GM20000 (cell line): ENCODE measurements at regions not wholly inside any gene's neighbourhood (a gene's known extent, or its start where the extent isn't known, plus 50 kb on each side); places are given as distances from the start of the nearest gene placed in this dataset.

Source experiments
- DNase-seq: peaks from one replicate; pipeline ENCODE4 v3.0.0; 2012; ENCODE audit warnings: low spot score
- TF ChIP-seq, protein P1 (sequence below): IDR thresholded peaks from 2 replicates; pipeline ENCODE4 v1.5.1; 2012; ENCODE audit warnings: mild to moderate bottlenecking, control low read depth; ENCODE audit errors: extremely low read depth, missing control alignments

DNA sequence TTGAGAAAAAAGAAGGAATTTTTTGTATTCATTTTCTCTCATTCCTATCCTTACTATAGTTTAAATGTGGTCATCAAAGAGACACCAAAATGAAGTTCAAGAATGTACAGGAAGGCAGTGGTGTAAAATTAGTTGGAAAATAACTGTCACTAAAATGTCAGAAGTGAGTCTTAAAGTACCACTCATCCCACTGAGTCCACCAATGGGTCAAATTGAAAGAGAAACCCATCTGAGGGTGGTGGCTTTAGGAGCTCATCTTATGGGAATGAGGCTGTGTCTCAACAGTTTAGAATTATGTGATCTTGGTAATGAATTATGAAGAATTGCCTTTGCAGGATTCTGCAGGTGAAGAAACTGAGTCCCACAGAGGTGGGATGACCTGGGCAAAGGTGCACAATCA is 403.5 kb downstream of the FGF9 start:
- TF ChIP-seq, protein P1, sequence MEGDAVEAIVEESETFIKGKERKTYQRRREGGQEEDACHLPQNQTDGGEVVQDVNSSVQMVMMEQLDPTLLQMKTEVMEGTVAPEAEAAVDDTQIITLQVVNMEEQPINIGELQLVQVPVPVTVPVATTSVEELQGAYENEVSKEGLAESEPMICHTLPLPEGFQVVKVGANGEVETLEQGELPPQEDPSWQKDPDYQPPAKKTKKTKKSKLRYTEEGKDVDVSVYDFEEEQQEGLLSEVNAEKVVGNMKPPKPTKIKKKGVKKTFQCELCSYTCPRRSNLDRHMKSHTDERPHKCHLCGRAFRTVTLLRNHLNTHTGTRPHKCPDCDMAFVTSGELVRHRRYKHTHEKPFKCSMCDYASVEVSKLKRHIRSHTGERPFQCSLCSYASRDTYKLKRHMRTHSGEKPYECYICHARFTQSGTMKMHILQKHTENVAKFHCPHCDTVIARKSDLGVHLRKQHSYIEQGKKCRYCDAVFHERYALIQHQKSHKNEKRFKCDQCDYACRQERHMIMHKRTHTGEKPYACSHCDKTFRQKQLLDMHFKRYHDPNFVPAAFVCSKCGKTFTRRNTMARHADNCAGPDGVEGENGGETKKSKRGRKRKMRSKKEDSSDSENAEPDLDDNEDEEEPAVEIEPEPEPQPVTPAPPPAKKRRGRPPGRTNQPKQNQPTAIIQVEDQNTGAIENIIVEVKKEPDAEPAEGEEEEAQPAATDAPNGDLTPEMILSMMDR = no peak
- DNase-seq = no peak

DNA sequence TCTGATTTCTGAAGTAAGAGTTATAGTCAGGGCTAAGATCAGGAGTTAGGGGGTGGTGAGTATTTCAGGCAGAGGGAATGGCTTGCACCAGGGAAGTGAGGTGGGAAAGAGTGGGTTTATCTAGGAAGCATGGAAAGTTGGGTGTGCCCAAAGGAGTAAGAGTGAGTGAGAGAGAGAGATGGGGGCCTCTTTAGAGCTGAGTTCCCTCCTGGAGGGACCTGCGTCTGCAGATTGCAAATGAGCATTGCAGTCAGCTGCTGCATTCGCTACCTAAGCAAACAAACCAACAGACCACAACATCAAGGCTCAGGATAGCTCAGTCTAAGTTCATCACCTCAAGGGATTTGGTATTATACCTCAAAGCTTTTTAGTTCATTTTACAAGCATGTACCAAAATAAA is 405.8 kb downstream of the FGF9 start:
- TF ChIP-seq, protein P1 = no peak
- no peak for DNase-seq

DNA sequence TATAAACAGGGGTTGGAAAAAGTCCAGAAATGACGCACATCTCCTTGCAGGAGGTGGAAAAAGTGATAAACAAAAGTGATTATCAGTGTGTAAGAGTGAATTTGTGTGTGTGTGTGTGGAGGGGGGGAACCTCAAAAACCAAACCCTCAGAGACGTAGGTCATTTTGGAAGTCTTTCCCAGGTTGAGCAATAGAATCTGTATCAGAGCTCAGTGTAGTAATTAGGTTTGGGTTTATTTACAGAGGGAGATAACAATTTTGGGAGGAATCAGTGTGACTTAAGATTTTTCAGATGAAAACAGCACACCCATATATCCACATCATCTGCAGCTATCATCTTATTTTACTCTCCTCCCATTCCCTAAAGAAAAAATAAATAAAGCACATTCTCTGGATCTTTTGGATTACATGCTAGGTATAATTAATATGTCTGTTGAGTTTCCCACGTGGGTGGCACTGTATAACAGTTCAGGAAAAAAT is 406.4 kb downstream of the FGF9 start:
- DNase-seq = no peak
- TF ChIP-seq, protein P1 = no peak

DNA sequence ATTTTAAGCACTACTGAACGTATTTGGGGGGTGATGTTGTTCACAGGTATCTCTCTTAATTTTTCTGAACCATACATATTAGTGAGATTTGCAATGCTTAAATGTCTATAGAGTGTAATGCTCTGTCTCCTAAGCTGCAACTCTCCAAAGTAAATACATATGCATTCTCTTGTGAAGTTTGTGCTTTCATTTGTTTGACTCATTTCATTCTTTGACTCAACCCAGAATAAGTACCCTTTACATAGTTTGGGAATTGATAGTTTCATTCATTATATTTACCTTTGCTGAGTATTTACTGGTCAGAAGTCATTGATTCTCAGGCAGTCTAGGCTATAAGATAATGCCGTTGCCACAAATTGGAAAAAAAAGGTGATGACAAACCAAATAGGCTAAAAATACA is 406.9 kb downstream of the FGF9 start:
- TF ChIP-seq, protein P1 = no peak
- no peak for DNase-seq

DNA sequence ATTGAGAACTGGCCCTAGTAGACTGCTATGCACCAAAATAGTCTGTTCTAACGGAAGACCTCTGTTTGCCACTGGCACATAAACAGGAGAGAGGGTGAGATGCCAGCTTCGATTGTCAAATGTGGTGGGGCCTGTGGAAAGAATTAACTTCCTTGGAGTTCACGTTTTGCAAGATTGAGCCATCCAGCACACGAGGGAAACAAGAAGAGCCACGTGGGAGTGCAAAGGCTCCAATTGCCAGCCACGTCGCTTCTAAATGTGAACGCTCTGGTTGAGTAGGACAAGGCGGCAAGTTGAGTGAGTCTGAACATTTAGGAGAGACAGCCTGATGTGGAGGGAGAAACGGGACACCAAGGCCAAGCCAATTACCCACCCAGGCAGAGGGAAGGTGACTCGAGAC is 409.1 kb downstream of the FGF9 start:
- DNase-seq = no peak
- TF ChIP-seq, protein P1 = no peak

DNA sequence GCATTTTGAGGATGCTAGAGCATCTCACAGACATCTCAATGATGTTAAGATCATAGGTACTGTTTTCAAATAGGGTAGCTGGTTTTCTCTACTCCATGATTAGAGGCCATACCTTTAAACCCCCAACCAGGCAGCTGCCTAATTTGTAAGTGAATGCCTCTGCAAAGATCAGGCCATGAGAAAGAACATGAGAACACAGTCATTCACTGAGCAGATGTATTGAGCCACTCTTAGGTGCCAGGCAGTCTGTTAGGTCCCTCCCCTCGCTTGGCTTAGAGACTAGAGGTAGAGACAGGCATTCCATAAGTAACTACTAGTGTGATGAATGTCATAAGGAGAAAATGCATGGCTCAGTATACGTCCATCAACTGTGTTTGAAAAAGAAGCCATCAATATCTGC is 410.0 kb downstream of the FGF9 start:
- no peak for DNase-seq
- TF ChIP-seq, protein P1 = no peak

DNA sequence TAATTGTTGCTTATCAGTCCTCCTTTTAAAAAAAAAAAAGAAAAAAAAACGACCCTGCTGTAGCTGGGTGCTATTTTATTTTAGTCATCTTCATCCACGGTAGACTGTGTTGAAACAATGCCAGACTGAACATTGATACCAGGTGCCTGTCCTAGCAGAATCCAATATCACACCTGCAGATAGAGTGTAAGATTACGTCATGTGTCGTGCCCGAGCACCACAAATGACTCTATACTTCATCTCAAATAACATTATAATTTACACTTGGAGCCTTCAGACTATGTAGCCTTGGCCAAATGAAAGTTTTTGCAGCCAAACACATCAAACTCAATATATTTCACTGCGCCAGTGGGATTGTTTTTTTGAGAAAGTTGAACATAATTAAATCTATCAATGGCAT is 410.6 kb downstream of the FGF9 start:
- TF ChIP-seq, protein P1 = no peak
- DNase-seq = no peak
